ENCODE measurements at regions not wholly inside any gene's neighbourhood (a gene's known extent, or its start where the extent isn't known, plus 50 kb on each side); places are given as distances from the start of the nearest gene placed in this dataset.

- TF ChIP-seq CTCF (IDR thresholded peaks at IDR 0.05; ENCODE audit: low read depth, low read length) (no peak), EZH2phosphoT487 (IDR thresholded peaks at IDR 0.05; ENCODE audit: low read depth) (no peak)
Observed at GRCh38 chr3:181622365-181622764, 89.4 kb upstream of the SOX2 start.

Measured in OCI-LY3 (cell line).